CD4-positive, alpha-beta T cell treated with Interleukin-17A for 4 hours (primary cell): ENCODE measurements at regions not wholly inside any gene's neighbourhood (a gene's known extent, or its start where the extent isn't known, plus 50 kb on each side); places are given as distances from the start of the nearest gene placed in this dataset.

Experiments used
- DNase-seq: peaks from one replicate; pipeline ENCODE4 v3.0.0-alpha.2; 2020; ENCODE audit warnings: mixed read lengths

GRCh38 chr10:79007421-79008319 is 61.1 kb upstream of the ZMIZ1 start:
- DNase-seq: no peak

GRCh38 chr10:79009145-79009544 is 59.6 kb upstream of the ZMIZ1 start:
- no peak for DNase-seq

GRCh38 chr10:79012567-79012966 is 56.2 kb upstream of the ZMIZ1 start:
- no peak for DNase-seq

GRCh38 chr10:79013406-79013987 is 55.3 kb upstream of the ZMIZ1 start:
- no peak for DNase-seq

- no peak for DNase-seq
Observed at GRCh38 chr10:79014796-79015195, 54.0 kb upstream of the ZMIZ1 start.

- no peak for DNase-seq
Observed at GRCh38 chr10:79017882-79018520, 50.8 kb upstream of the ZMIZ1 start.

- no peak for DNase-seq
Observed at GRCh38 chr10:79018521-79019011, 50.2 kb upstream of the ZMIZ1 start.
